Nephron (organoid): ENCODE measurements at regions not wholly inside any gene's neighbourhood (a gene's known extent, or its start where the extent isn't known, plus 50 kb on each side); places are given as distances from the start of the nearest gene placed in this dataset.

ENCODE experiments used
- H3K27ac Mint-ChIP-seq, 3 experiments: 2 replicates each; pipeline ENCODE4 v1.8.0; 2020; ENCODE audit warnings: mixed read lengths in 3 of 3, mild to moderate bottlenecking in 2 of 3, moderate library complexity in 1 of 3
- H3K27me3 Mint-ChIP-seq: 2 replicates; pipeline ENCODE4 v1.8.0; 2021; ENCODE audit warnings: low read depth, mild to moderate bottlenecking, moderate library complexity, mixed read lengths
- H3K36me3 Mint-ChIP-seq: 2 replicates; pipeline ENCODE4 v1.8.0; 2020; ENCODE audit warnings: low read depth, mixed read lengths
- H3K4me1 Mint-ChIP-seq: 2 replicates; pipeline ENCODE4 v1.8.0; 2020; ENCODE audit warnings: mixed read lengths
- H3K4me3 Mint-ChIP-seq, 3 experiments: 2 replicates each; pipeline ENCODE4 v1.8.0; 2020; ENCODE audit warnings: mild to moderate bottlenecking in 3 of 3, mixed read lengths in 3 of 3, moderate library complexity in 2 of 3
- H3K9me3 Mint-ChIP-seq: 2 replicates; pipeline ENCODE4 v1.8.0; 2020; ENCODE audit warnings: mixed read lengths
- TF ChIP-seq, protein P1 (sequence below), 3 experiments: fragments of 200-600 bp; sonication (generic); IDR thresholded peaks; one replicate each; pipeline ENCODE4 v1.5.0; 2021; ENCODE audit warnings: antibody characterized with exemption in 3 of 3; ENCODE audit not compliant: unreplicated experiment in 3 of 3

DNA sequence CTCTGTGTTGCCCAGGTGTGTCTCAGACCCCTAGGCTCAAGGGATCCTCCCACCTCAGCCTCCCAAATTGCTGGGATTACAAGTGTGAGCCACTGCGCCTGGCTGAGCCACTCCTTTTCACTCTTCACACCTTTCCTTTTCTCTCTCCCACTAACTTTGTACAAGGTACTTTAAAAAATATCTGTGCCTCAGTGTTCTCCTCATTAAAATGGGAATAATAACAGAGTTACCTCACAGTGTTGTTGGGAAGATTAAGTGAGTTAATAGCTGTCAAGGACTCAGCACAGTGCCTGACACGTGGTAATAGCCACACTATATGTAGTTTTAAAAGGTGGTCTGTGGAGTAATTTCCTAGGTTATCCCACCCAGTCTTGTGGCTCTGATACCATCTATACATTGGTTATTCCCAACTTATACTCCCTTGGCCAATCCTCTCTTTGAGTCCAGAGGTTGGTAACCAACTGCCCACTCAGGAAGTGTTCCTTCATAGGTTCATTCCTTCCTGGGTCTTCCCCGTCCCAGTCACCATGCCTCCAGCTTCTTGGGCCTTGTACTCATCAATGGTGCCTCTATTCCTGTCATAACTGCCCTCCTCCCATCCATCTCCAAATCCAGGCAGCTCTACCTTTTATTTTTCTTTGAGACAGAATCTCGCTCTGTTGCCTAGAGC is 78.6 kb upstream of the NAA20 start:
- Mint-ChIP-seq H3K4me1 (peaks cover 27% of the 10 kb centered on the region), H3K27me3 (no peaks in the 10 kb centered on the region), H3K36me3 (peaks cover 35% of the 10 kb centered on the region), H3K27ac (no peak overlapping the region), H3K4me3 (no peak overlapping the region), H3K9me3 (no peaks in the 10 kb centered on the region)
- TF ChIP-seq, protein P1, sequence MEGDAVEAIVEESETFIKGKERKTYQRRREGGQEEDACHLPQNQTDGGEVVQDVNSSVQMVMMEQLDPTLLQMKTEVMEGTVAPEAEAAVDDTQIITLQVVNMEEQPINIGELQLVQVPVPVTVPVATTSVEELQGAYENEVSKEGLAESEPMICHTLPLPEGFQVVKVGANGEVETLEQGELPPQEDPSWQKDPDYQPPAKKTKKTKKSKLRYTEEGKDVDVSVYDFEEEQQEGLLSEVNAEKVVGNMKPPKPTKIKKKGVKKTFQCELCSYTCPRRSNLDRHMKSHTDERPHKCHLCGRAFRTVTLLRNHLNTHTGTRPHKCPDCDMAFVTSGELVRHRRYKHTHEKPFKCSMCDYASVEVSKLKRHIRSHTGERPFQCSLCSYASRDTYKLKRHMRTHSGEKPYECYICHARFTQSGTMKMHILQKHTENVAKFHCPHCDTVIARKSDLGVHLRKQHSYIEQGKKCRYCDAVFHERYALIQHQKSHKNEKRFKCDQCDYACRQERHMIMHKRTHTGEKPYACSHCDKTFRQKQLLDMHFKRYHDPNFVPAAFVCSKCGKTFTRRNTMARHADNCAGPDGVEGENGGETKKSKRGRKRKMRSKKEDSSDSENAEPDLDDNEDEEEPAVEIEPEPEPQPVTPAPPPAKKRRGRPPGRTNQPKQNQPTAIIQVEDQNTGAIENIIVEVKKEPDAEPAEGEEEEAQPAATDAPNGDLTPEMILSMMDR (IDR thresholded peaks at IDR 0.05; ENCODE audit: unreplicated experiment in 3 of 3), result no peak

DNA sequence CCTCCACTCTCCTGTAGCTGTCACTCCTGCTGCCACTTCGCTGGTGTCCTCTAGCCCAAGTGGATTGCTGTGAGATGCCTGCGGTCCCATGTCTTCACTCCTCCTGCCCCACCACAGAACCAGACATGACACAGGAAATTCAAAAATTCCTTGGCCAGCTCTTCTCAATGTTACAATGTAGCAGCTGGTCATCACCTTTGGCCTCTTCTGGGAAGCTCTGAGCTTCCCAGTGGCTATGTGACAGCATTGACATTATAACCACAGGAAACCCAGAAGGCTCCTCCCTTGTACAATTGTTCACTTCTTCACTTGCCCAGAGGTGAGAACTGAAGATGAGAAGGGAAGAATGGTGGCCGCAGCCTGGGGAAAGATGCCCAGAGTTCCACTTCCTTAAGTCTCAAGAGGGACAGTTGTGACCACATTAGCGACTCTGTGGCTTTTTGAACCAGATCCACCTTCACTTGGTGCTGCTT is 76.1 kb upstream of the NAA20 start:
- Mint-ChIP-seq H3K36me3 (peaks cover 43% of the 10 kb centered on the region), H3K4me3 (no peak overlapping the region), H3K4me1 (peaks cover 13% of the 10 kb centered on the region), H3K9me3 (no peaks in the 10 kb centered on the region), H3K27me3 (no peaks in the 10 kb centered on the region), H3K27ac (no peak overlapping the region)
- TF ChIP-seq, protein P1 (IDR thresholded peaks at IDR 0.05; ENCODE audit: unreplicated experiment in 3 of 3), result no peak

DNA sequence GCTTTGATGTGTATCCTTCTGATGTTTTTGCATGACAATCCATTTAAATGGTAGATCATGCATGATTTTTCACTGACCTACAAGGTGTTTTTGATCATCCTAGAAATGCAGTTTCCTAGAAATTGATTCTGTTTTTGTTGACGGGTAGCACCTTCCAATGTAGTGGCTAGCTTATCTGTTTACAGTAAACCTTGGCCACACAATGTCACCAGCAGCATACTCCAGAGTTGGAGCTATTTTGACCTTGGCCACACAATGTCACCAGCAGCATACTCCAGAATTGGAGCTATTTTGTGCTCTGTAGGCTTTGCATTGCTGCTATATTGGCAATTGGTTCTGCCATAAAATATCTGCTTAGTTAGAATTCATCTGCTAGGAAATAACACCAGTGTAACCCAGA is 74.6 kb upstream of the NAA20 start:
- peaks cover 47% of the 10 kb centered on the region for H3K36me3 Mint-ChIP-seq
- H3K27me3 Mint-ChIP-seq, result no peaks in the 10 kb centered on the region

DNA sequence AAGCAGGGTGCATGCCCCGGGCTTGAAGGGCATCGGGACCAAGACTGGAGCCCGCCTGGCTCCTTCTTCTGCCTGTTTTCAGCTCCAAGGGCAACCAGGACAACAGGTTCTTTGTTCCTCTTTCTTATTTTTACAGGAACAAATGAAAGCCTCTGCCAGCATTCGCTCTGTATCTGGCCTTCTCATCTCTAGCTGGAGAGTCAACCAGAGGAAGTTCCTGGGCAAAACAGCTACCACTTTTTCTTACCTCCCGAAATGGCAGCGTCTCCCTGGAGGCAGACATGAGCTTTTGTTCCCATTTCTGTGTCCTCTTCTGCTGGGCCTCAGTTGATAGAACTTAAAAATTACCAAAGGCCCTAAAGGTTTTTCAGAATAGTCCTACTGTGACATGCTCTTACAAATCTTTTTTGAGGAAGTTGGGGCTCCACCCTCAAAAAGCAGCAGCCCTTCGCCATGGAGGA is 74.1 kb upstream of the NAA20 start:
- Mint-ChIP-seq H3K27ac (no peak overlapping the region), H3K4me3 (no peak overlapping the region), H3K36me3 (peaks cover 48% of the 10 kb centered on the region), H3K27me3 (no peaks in the 10 kb centered on the region), H3K4me1 (peaks cover 5% of the 10 kb centered on the region), H3K9me3 (no peaks in the 10 kb centered on the region)
- TF ChIP-seq, protein P1 (IDR thresholded peaks at IDR 0.05; ENCODE audit: unreplicated experiment in 3 of 3), result no peak

More for the DNA sequence above, 74.6 kb upstream of the NAA20 start:
- Mint-ChIP-seq H3K27ac (no peak overlapping the region), H3K4me3 (no peak overlapping the region), H3K4me1 (peaks cover 5% of the 10 kb centered on the region), H3K9me3 (no peaks in the 10 kb centered on the region)
- TF ChIP-seq, protein P1 (IDR thresholded peaks at IDR 0.05; ENCODE audit: unreplicated experiment in 3 of 3), result no peak

DNA sequence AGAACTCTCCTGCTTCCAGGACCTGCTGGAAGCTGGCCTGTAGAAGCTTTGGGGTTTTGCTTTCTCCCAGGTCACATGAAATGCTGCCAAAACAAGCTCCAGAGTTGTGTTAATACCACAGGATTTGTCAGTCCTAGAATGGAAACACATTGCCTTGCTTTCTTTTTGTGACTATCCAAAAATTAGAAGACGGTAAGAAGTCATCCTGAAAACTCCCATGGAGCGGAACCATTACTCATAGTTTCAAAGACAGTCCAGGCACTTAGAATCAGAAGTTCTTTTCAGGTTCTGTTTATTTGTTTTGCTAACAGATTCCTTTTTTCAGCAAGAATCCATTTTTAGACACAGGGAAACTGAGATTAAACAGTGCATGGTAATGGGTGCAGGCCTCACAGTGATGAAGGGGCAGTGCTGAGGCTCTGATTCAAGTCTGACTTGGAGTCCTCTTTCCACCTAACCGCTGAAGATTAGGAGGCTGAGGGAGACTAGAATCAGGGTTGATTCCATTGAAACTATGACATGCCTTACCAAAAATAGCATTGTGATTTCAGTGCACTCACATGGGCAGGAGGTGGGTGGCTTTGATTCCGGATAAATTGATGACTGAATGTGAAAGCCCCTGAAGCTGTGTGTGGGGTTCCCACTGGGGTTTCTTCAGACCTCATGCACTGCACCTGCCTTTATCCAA is 72.2 kb upstream of the NAA20 start:
- Mint-ChIP-seq H3K9me3 (no peaks in the 10 kb centered on the region), H3K4me1 (peaks cover 5% of the 10 kb centered on the region), H3K27me3 (no peaks in the 10 kb centered on the region), H3K4me3 (no peak overlapping the region), H3K36me3 (peaks cover 36% of the 10 kb centered on the region), H3K27ac (no peak overlapping the region)
- TF ChIP-seq, protein P1 (IDR thresholded peaks at IDR 0.05; ENCODE audit: unreplicated experiment in 3 of 3), result no peak
